T-cell (primary cell): ENCODE measurements at regions not wholly inside any gene's neighbourhood (a gene's known extent, or its start where the extent isn't known, plus 50 kb on each side); places are given as distances from the start of the nearest gene placed in this dataset.

Experiments used
- ATAC-seq, 4 experiments: fragments of 200-7000 bp in 3 of 4; fragments of 150-1000 bp in 1 of 4; cut with Tn5 transposase; replicated peaks in 1 of 4; 1 replicate in 3 of 4; 2 replicates in 1 of 4; pipeline ENCODE4 v1.10.0; 2021; ENCODE audit warnings: moderate library complexity in 3 of 4, mild to moderate bottlenecking in 2 of 4, moderate number of reproducible peaks in 1 of 4
- CTCF ChIA-PET, 2 donors: fragments of 300-600 bp; sonication (Branson Sonifier 250); formaldehyde crosslinking; loops; one replicate each; lab custom pipeline; 2022; ENCODE audit warnings: antibody characterized with exemption in 2 of 2; lab: Charles Lee
- POLR2A ChIA-PET, 2 donors: fragments of 300-600 bp; sonication (Branson Sonifier 250); formaldehyde crosslinking; loops; one replicate each; lab custom pipeline; 2022; ENCODE audit warnings: antibody characterized with exemption in 2 of 2; lab: Charles Lee
- DNase-seq, 35 experiments: peaks; one replicate each; pipeline versions ENCODE4 v3.0.0 to v3.0.0-alpha.2; 2013 to 2023
- H3K27ac ChIP-seq: one replicate; pipeline ENCODE4 v1.5.1; 2013; ENCODE audit warnings: low read length
- H3K27me3 ChIP-seq, 2 experiments: replicated peaks in 1 of 2; 1 replicate in 1 of 2; 2 replicates in 1 of 2; pipeline versions ENCODE4 v1.6.1 to v1.7.0; 2013; ENCODE audit warnings: low read length in 1 of 2, mixed read lengths in 1 of 2; ENCODE audit not compliant: control insufficient read depth in 2 of 2, insufficient read depth in 2 of 2; ENCODE audit errors: extremely low read depth in 1 of 2
- H3K36me3 ChIP-seq, 2 donors: 1 replicate in 1 of 2; 2 replicates in 1 of 2; pipeline versions ENCODE4 v1.6.1 to v1.7.0; 2013; ENCODE audit warnings: low read length in 1 of 2; ENCODE audit not compliant: control insufficient read depth in 2 of 2, insufficient read depth in 1 of 2; ENCODE audit errors: extremely low read depth in 1 of 2
- H3K4me1 ChIP-seq, 2 experiments: 1 replicate in 1 of 2; 2 replicates in 1 of 2; pipeline versions ENCODE4 v1.6.1 to v1.7.0; 2013; ENCODE audit warnings: low read length in 2 of 2, mixed read lengths in 1 of 2; ENCODE audit not compliant: insufficient read depth in 2 of 2, control insufficient read depth in 1 of 2; ENCODE audit errors: extremely low read depth in 1 of 2
- H3K4me3 ChIP-seq, 2 donors: 1 replicate in 1 of 2; 2 replicates in 1 of 2; pipeline versions ENCODE4 v1.5.1 to v1.7.0; 2013; ENCODE audit warnings: mild to moderate bottlenecking in 2 of 2, low read length in 1 of 2, moderate library complexity in 1 of 2; ENCODE audit not compliant: control insufficient read depth in 1 of 2; ENCODE audit errors: extremely low read depth in 1 of 2
- H3K9me3 ChIP-seq: 2 replicates; pipeline ENCODE4 v1.7.0; 2013
- H3K27ac Mint-ChIP-seq, 2 donors: one replicate each; pipeline ENCODE4 v1.8.0; 2020 to 2021; ENCODE audit warnings: mild to moderate bottlenecking in 2 of 2, mixed read lengths in 2 of 2
- H3K27me3 Mint-ChIP-seq, 2 donors: one replicate each; pipeline ENCODE4 v1.8.0; 2021 to 2022; ENCODE audit warnings: mixed read lengths in 2 of 2
- H3K36me3 Mint-ChIP-seq: one replicate; pipeline ENCODE4 v1.8.0; 2021; ENCODE audit warnings: mixed read lengths
- H3K4me1 Mint-ChIP-seq, 3 donors: one replicate each; pipeline ENCODE4 v1.8.0; 2020 to 2022; ENCODE audit warnings: mixed read lengths in 3 of 3, mild to moderate bottlenecking in 1 of 3
- H3K4me3 Mint-ChIP-seq, 3 donors: one replicate each; pipeline ENCODE4 v1.8.0; 2020 to 2022; ENCODE audit warnings: mild to moderate bottlenecking in 3 of 3, mixed read lengths in 3 of 3, moderate library complexity in 3 of 3
- H3K9me3 Mint-ChIP-seq, 3 donors: one replicate each; pipeline ENCODE4 v1.8.0; 2020 to 2022; ENCODE audit warnings: mixed read lengths in 3 of 3
- WGBS: methylation state at CpG from one replicate; pipeline ENCODE4 v1.1.5; 2013; ENCODE audit warnings: missing lambda C conversion rate; ENCODE audit not compliant: insufficient coverage; 5-methylcytosine and 5-hydroxymethylcytosine counted together

DNA sequence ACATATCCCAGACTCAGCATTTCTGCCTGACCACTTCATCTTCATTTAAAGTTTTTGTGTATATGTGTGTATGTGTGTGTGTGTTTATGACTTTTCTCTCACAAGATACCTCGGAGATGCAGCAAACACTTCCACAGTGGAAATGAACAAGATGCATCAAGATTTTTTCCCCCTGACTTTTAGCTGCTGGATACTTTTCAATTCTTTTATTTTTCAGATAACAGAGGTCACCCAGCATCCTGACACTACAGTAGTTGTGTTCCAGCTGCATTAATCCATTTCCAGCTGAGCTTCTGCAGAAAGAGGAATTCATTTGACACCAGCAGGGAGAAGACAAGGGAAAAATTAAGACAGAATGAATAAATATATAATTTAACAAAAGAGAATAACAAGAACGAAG lies 130.2 kb upstream of the PSMD7 start:
- Mint-ChIP-seq H3K4me3 (no peak overlapping the region), H3K36me3 (no peaks in the 10 kb centered on the region), H3K4me1 (no peaks in the 10 kb centered on the region), H3K9me3 (peaks cover 3 to 6% (median 5%) of the 10 kb centered on the region in 3 donors), H3K27me3 (peaks cover 2 to 4% of the 10 kb centered on the region in 2 donors), H3K27ac (no peak overlapping the region)
- WGBS = no CpG with 5 or more reads among the region's 2 CpGs
- ChIA-PET POLR2A (no interaction called here), CTCF (no interaction called here)
- Histone ChIP-seq H3K27me3 (no peaks in the 10 kb centered on the region), H3K36me3 (no peaks in the 10 kb centered on the region), H3K9me3 (no peaks in the 10 kb centered on the region), H3K4me1 (no peaks in the 10 kb centered on the region), H3K4me3 (no peak overlapping the region), H3K27ac (no peak overlapping the region)
- ATAC-seq (no peak), DNase-seq (no peak)

DNA sequence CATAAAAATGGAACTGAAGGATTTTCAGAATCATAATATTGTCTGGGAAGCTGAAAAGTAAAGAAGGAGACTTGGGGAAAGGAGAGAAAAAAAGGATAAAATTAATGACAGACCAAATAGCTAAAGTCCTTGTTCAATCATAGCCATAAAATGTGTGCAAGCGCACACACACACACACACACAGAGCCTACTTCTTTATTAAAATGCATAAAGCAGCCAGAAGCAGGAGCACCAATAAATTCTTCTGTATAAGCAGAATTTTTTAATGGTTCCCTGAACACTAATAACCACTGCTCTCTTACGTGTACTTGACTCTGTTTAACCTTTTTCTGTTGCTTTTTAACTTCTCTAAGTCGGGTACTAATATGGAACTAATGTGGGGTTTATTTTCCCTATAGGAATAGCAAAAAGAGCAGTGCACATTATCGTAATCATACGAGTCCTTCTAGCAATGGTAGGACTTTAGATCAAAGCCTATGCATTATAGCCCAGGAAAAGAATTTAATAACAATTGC lies 131.0 kb upstream of the PSMD7 start:
- no peaks in the 10 kb centered on the region for H3K4me1 Mint-ChIP-seq
- Histone ChIP-seq H3K27me3 (no peaks in the 10 kb centered on the region), H3K4me3 (no peak overlapping the region), H3K4me1 (no peaks in the 10 kb centered on the region), H3K36me3 (no peaks in the 10 kb centered on the region), H3K27ac (no peak overlapping the region), H3K9me3 (no peaks in the 10 kb centered on the region)
- ATAC-seq (no peak), DNase-seq (no peak)
- peaks cover 2 to 4% of the 10 kb centered on the region in 2 donors for H3K27me3 Mint-ChIP-seq
- H3K4me3 Mint-ChIP-seq = no peak overlapping the region
- WGBS = 17% methylated on average over 1 of the region's 5 CpGs
- CTCF ChIA-PET = no interaction called here
- no peak overlapping the region for H3K27ac Mint-ChIP-seq
- peaks cover 3 to 11% (median 8%) of the 10 kb centered on the region in 3 donors for H3K9me3 Mint-ChIP-seq
- POLR2A ChIA-PET = no interaction called here
- no peaks in the 10 kb centered on the region for H3K36me3 Mint-ChIP-seq

DNA sequence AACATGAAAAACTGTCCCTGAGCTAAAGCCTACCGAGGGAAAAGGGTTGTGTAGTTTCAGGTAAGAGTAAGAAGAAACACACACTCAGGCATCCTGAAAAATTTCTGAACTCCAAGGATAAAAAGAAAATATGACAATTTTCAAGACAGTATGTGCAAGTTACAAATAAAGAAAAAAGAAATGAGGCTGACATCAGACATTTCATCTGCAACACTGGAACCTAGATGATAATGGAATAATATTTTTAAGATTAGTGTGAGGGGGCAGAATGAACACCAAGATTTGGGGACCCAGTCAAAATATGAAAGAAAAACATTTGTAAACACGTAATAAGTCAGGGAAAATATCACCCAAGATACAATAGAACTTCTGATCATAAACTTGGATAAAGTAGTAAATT lies 135.9 kb upstream of the PSMD7 start:
- no peak overlapping the region for H3K27ac Mint-ChIP-seq
- no peaks in the 10 kb centered on the region for H3K4me1 ChIP-seq
- no peaks in the 10 kb centered on the region for H3K4me1 Mint-ChIP-seq
- ATAC-seq = no peak
- H3K27me3 Mint-ChIP-seq = peaks cover 2 to 3% of the 10 kb centered on the region in 2 donors
- peaks cover 3 to 14% (median 11%) of the 10 kb centered on the region in 3 donors for H3K9me3 Mint-ChIP-seq
- no CpG with 5 or more reads among the region's 2 CpGs for WGBS
- no peak overlapping the region for H3K4me3 ChIP-seq
- no peaks in the 10 kb centered on the region for H3K36me3 ChIP-seq
- H3K9me3 ChIP-seq = no peaks in the 10 kb centered on the region
- H3K27ac ChIP-seq = no peak overlapping the region
- no peaks in the 10 kb centered on the region for H3K27me3 ChIP-seq
- no peak for DNase-seq
- no peak overlapping the region for H3K4me3 Mint-ChIP-seq
- POLR2A ChIA-PET = no interaction called here
- CTCF ChIA-PET = no interaction called here
- H3K36me3 Mint-ChIP-seq = no peaks in the 10 kb centered on the region

DNA sequence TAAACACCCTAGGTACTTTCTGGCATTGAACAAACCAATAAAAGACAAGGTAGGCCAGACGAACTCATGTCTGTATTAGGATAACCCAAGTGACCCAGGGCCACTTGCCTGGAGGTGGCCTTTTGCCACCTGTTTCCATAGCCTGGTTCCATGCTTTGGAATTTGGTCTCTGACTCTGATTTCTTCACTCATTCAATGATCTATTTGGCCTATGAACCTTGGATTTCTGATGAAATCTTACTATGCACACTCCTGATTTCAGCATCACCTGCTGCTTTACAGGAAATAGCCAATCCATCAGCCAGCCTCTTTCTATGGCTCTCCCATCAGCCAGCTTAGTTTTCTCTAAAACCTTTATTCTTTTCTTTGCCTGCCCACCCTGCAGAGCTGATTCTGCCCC lies 142.8 kb upstream of the PSMD7 start:
- H3K36me3 ChIP-seq = no peaks in the 10 kb centered on the region
- no peaks in the 10 kb centered on the region for H3K27me3 ChIP-seq
- no peaks in the 10 kb centered on the region for H3K9me3 ChIP-seq
- ChIA-PET CTCF (no interaction called here), POLR2A (no interaction called here)
- WGBS = 20% methylated on average over 1 of the region's 1 CpG
- H3K4me1 ChIP-seq = no peaks in the 10 kb centered on the region
- Mint-ChIP-seq H3K4me1 (no peaks in the 10 kb centered on the region), H3K27ac (no peak overlapping the region), H3K27me3 (peaks cover 7 to 16% of the 10 kb centered on the region in 2 donors), H3K4me3 (no peak overlapping the region), H3K9me3 (peaks cover 7 to 10% (median 10%) of the 10 kb centered on the region in 3 donors), H3K36me3 (no peaks in the 10 kb centered on the region)
- DNase-seq (no peak), ATAC-seq (no peak)
- H3K27ac ChIP-seq = no peak overlapping the region
- H3K4me3 ChIP-seq = no peak overlapping the region

DNA sequence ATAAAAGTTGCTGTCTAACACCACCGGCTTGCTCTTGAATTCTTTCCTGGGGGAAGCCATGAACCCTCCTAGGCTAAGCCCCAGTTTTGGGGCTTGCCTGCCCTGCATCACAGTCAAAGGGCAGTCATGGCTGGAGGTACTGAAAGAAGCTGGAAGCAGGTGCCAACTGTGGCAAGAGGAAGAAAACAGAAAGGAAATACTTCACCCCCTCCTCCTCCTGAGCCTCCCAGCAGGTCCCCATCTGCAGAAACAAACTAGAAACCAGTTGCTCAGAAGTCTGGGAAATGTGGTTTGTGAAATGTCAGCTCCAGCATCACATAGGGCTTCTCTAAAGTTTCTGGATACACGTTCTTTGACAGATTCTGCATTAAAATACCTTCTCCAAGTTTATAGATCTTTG lies 150.0 kb upstream of the PSMD7 start:
- H3K4me3 Mint-ChIP-seq = no peak overlapping the region
- CTCF ChIA-PET = no interaction called here
- 88% methylated on average over 1 of the region's 2 CpGs for WGBS

DNA sequence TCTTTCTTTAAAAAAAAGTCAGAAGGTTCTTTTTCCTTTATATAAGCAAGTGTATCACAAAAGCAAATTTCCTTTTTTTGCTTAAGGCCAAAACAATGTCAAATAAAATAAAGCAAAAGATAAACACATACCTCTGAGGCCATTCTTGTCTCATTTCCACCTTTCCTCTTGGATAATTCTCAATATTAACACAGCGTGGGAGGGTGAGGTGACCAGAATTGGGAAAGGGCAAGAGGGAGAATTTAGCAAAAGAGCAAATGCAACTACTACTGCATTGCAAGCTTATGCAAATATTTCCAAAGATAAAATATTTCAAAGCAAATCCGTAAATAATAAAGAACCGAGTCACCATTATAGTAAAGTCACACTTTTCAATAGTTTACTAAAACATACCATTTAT lies 153.4 kb upstream of the PSMD7 start:
- Histone ChIP-seq H3K27me3 (no peaks in the 10 kb centered on the region), H3K36me3 (no peaks in the 10 kb centered on the region), H3K4me1 (no peaks in the 10 kb centered on the region), H3K4me3 (no peak overlapping the region), H3K9me3 (no peaks in the 10 kb centered on the region), H3K27ac (no peak overlapping the region)
- no peaks in the 10 kb centered on the region for H3K4me1 Mint-ChIP-seq
- no CpG with 5 or more reads among the region's 3 CpGs for WGBS
- ATAC-seq (no peak), DNase-seq (no peak)
- H3K27me3 Mint-ChIP-seq = peaks cover 2 to 4% of the 10 kb centered on the region in 2 donors
- H3K9me3 Mint-ChIP-seq = peaks cover 4 to 11% (median 8%) of the 10 kb centered on the region in 3 donors
- no peak overlapping the region for H3K27ac Mint-ChIP-seq
- no peaks in the 10 kb centered on the region for H3K36me3 Mint-ChIP-seq
- ChIA-PET CTCF (no interaction called here), POLR2A (no interaction called here)
- no peak overlapping the region for H3K4me3 Mint-ChIP-seq

More for the DNA sequence above, 150.0 kb upstream of the PSMD7 start:
- Mint-ChIP-seq H3K9me3 (peaks cover under 1 to 4% (median 2%) of the 10 kb centered on the region in 3 donors), H3K4me1 (no peaks in the 10 kb centered on the region), H3K36me3 (no peaks in the 10 kb centered on the region), H3K27me3 (peaks cover 0 to under 1% of the 10 kb centered on the region in 2 donors), H3K27ac (no peak overlapping the region)
- Histone ChIP-seq H3K27me3 (no peaks in the 10 kb centered on the region), H3K36me3 (no peaks in the 10 kb centered on the region), H3K9me3 (no peaks in the 10 kb centered on the region), H3K27ac (no peak overlapping the region), H3K4me1 (no peaks in the 10 kb centered on the region), H3K4me3 (no peak overlapping the region)
- DNase-seq = no peak
- POLR2A ChIA-PET = no interaction called here
- no peak for ATAC-seq

DNA sequence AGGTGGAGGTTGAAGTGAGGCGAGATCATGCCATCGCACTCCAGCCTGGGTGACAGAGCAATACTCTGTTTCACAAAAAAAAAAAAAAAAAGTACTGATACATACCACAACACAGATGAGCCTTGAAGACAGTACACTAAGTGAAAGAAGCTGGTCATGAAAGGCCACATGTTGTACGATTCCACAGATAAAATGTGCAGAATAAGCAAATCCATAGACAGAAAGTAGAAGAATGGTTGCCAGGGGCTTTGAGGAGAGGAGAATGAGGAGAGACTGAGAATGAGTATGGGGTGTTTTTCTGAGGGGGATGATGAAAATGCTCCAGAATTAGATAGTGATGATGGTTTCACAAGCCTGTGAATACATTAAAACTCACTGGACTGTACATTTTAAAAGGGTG lies 155.6 kb upstream of the PSMD7 start:
- Histone ChIP-seq H3K4me3 (no peak overlapping the region), H3K27me3 (no peaks in the 10 kb centered on the region), H3K27ac (no peak overlapping the region), H3K9me3 (no peaks in the 10 kb centered on the region), H3K36me3 (no peaks in the 10 kb centered on the region), H3K4me1 (no peaks in the 10 kb centered on the region)
- H3K27ac Mint-ChIP-seq = no peak overlapping the region
- WGBS = 70% methylated on average over 1 of the region's 3 CpGs
- no peaks in the 10 kb centered on the region for H3K36me3 Mint-ChIP-seq
- DNase-seq (no peak), ATAC-seq (no peak)
- no peaks in the 10 kb centered on the region for H3K4me1 Mint-ChIP-seq
- H3K27me3 Mint-ChIP-seq = peaks cover 2 to 4% of the 10 kb centered on the region in 2 donors
- ChIA-PET POLR2A (no interaction called here), CTCF (no interaction called here)
- H3K9me3 Mint-ChIP-seq = peaks cover 4 to 11% (median 8%) of the 10 kb centered on the region in 3 donors
- no peak overlapping the region for H3K4me3 Mint-ChIP-seq
